NCI-H510A (cell line): ENCODE measurements at regions not wholly inside any gene's neighbourhood (a gene's known extent, or its start where the extent isn't known, plus 50 kb on each side); places are given as distances from the start of the nearest gene placed in this dataset.
"Not testable (repeated sequence)": the region's sequence is repeated elsewhere in the genome, so short reads cannot be mapped to it uniquely, and the experiment has no call there.

Source experiments
- DNase-seq: peaks from one replicate; lab custom pipeline; 2025; lab: John Stamatoyannopoulos, UW

DNA sequence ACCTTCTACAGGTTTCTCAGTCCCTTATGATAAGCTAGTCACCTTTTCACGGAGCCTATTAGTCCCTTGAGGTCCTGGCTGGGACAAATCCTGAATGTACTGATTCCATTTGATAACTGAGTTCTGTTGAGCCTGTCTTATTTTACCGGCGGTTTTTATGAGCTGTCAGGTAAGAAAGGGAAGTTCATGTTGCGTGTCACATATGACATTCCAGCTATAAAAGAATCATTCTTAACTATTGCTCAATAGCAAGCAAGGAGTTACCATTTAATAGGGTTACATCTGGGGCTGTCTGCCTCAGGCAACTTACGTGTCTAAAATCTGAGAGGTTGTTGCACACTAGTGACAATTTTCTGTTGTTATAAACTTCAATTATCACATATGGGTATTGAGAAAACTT, 394.6 kb downstream of the TECRL start:
- DNase-seq, result no peak

DNA sequence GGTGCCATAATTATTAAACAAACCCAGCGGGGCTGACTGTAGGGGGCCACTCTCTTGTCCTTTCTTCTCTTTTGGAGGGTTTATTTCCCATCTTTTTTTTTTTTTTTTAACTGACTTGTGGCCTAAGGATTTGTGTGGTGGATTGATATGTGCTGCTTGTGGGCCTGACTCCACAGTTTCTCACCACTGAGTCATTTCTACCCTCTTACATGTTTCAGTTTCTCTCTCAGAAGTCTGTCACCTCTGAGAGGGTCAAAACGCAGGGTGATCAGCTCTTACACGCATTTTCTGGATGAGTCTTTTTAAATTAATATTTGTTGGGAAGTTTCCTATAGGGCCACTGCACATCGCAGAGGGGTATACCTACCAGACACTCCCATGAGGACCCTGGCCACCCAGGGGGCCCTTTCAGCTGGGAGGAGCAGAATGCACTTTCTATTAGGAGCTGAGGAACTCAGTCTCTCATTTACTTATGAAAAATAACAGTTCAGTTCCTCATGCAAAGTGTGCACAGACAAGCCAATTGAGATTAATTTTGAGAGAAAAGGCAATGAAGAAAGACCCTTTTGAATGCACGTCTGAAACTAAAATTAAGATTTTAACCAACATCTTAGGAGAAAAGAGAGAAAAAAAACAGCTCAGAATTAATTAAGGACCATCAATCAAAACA, 407.9 kb downstream of the TECRL start:
- no peak for DNase-seq

DNA sequence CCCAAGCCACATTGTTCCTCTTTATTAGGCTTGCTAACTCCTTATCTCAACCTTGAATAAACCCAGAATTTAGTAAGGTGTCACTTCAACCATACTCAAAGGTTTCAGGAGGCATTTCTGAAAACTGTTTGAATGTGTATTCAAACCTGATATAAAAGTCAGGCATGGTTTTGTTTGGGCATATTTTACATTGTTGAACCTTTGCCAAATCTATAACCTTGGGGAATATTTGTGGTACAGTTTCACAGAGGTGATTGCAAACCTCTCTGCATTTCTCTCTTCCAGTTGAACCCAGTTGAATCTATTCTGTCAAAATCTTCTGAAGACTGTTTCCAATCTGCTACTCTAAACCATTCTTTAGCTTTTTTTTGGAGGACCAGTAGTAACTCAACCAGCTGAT, 409.0 kb downstream of the TECRL start:
- no peak for DNase-seq

DNA sequence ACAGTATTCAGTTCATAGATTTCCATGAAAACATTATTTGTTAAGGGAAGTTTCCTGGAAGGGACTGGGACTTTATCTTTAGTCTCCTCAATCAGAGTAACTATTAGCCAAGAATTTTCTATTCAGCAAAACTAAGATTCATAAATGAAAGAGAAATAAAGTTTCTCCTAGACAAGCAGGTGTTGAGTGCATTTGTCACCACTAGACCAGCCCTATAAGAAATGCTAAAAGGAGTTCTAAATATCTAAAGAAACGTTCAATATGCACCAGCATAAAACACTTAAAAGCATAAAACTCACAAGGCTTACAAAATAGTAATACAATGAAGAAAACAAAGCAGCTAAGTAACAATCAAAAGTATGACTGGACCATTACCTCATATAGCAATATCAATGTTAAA, 423.0 kb downstream of the TECRL start:
- no peak for DNase-seq

DNA sequence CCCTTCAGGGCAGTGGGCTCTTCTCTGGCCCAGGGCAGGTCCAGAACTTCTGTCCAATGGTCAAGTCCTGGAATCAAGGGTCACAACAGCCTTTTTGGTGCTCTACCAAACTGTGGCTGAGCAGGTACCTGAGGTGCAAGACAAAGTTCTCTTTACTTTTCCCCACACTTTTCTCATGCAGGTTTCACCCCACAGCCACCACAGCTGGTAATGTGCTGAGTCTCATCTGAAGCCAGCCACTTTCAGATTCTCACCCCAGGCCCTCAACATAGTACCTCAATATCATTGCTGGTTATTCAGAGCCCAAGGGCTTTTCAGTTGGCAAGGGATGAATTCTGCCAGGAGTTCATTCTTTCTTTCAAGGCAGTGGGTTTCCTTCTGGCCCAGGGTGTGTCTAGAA, 426.0 kb downstream of the TECRL start:
- DNase-seq, result no peak

DNA sequence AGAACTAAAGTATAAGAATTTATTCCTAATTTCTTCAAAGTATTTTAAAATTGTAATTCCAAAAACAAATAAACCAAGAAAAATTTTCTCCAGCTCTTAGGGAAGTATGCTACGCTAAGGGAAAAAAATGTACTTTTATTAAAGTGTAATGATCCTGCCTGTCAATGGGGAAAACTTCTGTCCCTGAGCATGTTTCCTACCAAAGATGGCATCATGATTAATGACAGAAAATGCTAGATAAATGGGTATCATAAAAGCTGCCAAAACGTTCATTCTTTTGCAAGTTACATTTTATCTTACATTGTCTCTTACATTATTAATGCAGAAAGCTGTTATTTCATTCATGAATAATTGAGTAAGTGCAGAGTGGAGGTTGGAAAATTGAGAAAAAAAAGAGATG, 443.4 kb downstream of the TECRL start:
- DNase-seq, result no peak

DNA sequence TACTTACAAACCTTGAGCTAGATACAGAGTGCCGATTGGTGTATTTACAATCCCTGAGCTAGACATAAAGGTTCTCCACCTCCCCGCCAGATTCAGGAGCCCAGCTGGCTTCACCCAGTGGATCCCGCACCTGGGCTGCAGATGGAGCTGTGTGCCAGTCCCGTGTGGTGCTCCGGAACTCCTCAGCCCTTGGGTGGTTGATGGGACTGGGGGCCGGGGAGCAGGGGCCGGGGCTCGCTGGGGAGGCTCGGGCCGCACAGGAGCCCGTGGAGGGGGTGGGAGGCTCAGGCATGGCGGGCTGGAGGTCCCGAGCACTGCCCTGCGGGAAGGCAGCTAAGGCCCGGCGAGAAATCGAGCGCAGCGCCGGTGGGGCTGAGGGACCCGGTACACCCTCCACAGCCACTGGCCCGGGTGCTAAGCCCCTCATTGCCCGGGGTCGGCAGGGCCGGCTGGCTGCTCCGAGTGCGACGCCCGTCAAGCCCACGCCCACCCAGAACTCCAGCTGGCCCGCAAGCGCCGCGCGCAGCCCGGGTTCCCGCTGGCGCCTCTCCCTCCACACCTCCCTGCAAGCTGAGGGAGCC, 466.5 kb downstream of the TECRL start:
- not testable (repeated sequence) for DNase-seq

DNA sequence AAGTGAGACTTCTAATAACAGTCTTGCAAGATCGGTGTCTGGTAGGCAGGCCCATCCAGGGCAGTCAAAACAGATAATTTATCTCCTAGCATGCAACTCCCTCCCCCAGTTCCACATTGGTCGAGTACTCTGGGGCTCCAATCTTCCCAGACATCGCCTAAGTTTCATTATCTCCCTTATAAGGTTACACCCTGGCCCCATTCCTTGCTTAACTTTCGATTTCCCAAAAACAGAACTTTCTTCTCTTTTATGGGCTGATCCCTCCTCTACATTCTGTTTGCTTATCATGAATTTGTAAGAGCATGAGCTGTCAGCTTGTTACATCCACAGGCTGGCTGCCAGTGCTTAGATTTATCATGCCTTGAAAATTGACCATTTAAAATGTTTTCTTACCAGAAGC, 471.3 kb downstream of the TECRL start:
- DNase-seq, result no peak

DNA sequence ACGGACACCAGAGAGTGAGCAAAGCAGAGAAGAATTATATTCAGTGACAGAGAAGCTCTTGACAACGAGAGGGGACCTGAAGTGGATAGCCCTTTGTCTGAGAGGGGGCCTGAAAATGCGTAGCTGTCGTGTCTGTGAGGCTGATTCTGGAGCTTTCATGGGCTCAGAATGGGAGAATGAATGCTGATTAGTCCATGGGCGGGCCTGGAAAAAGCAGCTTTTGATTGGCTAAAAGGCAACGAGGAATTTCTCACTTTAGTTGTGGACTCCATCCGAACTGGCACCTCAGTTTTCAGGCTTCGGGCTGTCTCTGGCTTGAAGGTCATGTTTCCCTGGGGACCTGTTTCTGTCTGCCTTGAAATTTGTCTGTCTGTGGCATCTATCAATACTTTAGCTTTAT, 487.1 kb downstream of the TECRL start:
- DNase-seq, result no peak

DNA sequence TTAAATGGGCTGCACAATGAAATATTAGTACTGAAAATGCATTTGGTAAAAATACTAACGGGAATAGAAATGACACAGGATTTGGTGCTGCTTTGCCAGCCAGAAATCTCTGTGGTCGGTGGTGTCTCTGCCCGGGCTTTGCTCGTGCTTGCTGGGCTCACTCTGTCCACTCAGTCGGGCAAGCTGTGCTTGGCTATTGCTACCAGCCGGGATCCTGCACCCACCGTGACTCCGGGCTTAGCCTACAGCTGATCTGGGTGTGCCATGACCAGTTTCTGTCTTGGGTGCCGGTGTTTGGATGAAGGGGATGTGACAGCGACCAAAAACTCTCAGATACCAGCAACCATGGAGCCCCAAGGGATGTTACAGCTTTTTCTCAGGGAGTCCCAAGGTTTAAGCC, 487.7 kb downstream of the TECRL start:
- no peak for DNase-seq

DNA sequence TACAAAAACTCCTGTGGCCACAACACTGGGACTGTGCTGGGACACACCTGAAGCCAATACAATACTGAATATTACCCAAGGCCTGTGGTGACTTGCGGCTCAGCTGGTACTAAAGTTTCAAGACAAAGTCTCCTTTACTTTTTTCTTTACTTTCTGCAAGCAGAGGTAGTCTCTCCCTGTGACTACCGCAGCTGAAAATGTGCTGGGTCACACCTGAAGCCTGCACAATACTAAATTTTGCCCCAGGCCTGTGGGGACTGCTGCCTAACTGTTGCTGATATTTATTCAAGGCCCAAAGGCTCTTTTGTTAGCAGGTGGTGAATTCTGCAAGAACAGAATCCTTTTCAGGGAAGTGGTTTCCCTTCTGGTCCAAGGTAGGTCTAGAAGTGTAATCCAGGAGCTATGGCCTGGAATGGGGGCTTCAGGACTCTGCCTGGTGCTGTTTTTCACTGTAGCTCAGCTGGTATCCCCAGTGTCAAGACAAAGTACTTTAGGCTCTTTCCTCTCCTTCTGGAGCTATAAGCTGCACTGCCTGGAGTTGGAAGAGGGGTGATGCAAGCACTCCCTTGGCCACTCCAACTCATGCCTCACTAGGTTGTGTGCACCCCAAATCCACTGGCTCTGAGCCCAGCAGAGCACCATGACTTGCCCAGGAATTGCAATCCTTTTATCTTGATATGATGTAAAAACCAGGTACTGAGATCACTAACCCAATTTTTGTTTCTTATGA, 489.4 kb downstream of the TECRL start:
- DNase-seq, result no peak

DNA sequence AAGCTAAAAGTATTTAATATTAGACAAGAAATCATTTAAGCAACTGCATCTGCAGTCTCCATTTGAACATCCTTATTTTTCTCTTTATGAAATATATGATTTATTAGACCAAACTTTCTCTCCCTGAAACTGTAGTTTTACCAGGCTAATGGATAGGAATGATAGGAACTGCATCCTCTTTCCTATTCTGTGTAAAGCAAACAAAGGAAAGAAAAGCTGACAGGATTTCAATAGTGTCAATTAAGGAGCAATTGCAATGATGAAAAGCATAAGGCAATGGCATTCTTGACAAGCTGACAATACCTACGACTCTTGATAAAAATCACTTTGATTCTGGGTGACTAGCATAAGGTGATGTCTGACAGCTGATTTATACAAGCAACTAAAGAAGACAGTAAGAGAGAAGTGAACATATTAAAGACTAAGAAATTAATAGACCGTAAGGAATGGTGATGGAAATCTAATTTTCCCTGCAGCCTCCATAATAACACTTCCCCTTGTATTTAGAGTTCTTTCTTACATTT, 502.5 kb downstream of the TECRL start:
- no peak for DNase-seq

DNA sequence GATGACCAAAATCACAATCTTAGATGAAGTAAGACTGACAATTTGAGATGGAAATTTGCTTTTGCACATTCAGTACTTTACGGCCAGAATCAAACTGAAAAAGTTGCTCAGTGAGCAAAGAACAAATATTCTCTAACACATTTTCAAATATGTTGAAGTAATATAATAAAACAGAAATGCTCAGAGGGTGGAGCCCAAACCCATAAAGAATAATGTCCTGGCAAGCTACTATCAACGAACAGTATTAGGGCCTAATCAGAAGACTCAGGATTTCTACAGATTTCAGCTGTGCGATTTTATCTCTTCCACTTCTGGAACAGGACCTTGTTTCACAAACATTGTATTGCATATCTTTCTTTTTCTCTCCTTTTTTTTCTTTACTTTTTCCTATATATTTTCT, 505.0 kb downstream of the TECRL start:
- no peak for DNase-seq

DNA sequence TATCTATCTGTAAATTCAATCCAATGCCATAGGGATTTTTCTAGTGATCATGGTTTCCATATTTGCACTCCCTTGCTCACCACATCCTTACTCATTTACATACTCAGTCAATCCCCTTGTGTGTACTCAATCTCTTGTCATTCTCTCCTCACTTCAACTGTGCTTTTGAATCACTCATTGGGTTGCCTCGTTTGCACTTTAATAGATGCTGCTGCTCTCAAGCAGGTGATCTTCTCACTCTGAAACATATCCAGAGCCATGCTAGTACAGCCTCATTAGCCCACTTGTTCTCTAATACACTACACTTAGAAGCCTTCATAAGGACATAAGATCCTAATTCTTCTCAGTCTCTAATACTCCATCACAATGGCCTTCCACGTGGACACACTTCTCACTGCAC, 507.9 kb downstream of the TECRL start:
- no peak for DNase-seq

DNA sequence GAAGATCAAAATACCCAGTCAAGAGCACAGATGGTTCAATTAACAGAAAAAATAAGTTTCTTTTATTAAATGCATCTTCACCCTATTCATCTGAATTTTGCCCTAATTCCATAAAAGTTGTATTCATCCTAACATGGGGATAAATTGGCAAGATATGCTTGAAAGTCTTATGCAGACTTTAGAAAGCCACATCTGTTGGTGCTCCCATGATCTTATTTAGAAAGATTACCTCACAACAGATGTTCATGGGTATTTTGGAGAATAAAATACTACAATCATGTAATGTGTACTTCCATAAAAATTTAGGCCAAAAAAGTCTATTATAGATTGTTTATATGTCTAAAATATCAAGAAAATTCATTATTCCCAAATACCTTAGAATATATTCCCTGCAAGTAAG, 510.3 kb downstream of the TECRL start:
- DNase-seq, result no peak

DNA sequence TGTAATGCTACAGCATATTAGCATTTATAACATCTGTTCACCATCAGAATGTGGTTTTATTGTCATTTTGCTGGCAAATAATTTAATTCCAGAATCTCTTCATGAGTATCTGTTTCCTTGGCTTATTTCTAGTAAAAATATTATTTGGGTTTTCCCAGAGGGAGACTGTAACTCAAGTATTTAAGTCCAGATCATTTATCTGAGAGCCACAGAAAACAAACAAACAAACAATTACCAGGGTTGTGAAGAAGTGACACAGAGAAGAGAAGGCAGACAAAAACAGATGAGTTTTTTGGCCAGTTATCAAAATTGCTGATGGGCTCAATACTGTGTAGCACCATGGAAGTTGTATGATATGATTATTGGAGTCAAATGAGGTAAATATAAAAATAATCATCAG, 515.1 kb downstream of the TECRL start:
- DNase-seq, result no peak

DNA sequence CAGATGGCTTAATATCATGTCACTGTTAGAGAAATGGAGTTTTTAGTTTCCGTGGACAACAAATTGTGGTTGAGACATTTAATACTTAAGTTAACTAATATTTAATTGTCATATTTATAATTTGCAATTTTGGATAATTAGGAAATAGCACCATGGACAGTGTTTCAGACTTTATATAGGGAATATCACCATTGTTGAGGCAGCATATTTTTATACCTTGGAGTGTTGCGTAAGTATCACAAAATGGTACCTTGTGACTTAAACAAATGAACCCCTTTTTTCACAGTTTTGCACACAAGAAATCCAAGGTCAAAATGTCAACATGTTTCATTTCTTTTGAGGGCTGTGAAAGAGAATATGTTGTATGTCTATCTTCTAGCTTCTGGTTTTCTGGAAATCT, 539.9 kb downstream of the TECRL start:
- no peak for DNase-seq

DNA sequence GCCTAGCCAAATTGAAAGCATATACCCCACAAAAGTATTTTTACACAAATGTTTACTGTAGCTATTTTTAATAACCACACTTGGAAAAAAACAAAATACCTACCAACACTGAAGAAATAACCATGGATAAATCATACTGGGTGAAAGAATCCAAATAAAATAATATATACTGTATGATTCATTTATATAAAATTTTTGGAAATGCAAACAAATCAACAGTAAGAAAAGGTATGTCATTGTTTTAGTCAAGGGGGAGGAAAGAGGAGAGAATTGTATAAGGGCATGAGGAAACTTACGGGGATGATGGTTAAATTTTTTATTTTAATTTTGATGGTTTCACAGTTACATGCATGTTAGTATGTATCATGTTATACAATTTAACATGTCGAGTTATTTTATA, 557.8 kb downstream of the TECRL start:
- no peak for DNase-seq

DNA sequence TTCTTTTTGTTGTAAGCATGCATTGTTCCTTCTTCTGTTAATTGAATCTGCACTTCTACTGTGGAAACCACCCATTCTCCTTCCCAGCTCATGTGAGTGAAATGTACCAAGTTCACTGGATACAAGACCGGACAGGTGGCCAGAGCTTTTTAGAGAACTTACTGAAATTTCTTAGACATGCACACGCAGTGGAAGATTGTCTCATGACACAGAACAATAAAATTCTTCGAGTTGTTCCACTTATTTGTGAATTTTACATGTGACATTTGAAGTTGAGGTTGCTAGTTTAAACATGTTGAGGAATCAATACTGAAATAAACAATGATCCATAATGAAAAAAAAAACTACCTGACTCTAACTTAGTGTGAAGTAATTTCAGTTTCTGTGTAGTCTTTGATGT, 568.0 kb downstream of the TECRL start:
- DNase-seq, result no peak

DNA sequence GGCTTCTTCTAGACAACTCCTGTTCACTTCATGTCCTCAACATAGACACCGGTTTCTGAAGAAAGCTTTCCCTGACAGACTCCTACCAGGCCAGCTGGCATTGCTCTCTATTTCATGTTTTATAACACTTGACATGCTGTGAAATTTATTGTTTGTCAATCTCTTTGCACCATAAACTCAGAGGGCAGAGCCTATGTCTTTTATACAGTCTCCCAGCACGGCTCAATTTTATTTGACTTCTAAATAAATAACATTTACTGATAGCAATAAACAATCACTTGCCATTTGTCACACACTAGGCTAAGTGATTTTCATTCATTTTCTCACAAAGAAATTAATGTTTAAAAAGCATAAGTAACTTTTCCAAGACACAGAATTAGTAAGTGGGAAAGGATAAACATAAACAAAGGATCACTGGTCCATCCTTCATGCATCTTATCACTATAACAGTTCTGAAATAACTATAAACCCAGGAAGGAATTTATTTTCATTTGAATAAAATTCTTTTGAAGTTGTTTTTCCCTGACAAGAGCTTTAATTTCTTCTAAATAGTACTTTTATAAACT, 577.6 kb downstream of the TECRL start:
- no peak for DNase-seq

DNA sequence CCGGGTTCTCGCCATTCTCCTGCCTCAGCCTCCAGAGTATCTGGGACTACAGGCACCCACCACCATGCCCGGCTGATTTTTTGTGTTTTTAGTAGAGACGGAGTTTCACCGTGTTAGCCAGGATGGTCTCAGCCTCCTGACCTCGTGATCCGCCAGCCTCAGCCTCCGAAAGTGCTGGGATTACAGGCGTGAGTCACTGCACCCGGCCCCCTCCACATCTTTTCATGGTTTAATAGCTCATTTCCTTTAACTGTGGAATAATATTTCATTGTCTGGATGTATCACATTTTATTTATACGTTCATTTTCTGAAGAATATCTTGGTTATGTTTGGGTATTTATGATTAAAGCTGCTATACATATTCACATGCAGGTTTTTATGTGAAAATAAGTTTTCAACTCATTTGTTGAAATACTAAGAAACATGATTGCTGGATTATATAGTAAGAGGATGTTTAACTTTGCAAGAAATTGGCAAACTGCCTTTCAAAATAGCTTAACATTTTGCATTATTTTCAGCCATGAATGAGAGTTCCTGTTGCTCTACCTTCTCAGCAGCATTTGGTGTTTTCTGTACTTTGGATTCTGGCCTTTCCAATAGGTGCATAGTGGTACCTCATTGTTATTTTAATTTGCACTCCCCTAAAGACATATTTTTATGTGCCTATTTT, 591.9 kb downstream of the TECRL start:
- no peak for DNase-seq

DNA sequence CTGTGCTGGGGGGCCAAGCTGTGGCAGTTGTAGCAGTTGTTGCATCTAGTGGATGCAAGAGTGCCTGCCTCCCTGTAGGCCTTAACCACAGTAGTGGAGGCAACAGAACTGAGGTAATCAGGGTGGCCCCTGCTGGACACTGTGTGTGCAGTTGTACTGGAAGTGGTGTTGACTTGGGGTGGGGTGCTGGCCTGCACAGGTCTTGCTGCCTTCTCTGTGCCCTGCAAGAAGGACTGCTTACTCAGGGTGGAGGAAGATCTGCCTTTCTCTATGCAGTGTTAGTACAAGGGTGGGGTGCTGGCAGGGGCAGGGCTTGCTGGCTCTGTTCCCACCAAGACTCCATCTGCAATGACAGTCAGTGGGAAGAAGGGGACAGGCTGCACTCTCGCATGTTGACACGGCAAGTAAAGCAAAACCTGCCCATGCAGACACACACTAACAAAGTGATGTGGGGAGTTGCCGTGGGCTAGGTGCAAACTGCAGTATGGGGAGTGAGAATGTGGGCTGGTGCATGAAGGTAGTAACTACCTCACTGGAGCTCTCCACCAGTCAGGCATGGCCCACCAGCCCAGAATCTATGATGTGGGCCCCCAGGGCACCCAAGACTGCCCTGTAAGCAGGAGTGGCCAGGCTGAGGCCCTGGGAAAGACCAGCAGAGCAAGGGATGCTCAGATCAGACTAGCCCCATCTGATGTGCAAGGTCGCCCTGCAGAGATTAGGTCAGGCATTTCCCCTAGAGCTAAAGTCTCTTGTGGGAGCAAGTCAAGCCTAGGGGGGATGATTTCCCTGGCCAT, 594.9 kb downstream of the TECRL start:
- no peak for DNase-seq
